GM21717 (cell line): ENCODE measurements at regions not wholly inside any gene's neighbourhood (a gene's known extent, or its start where the extent isn't known, plus 50 kb on each side); places are given as distances from the start of the nearest gene placed in this dataset.

Experiments
- ATAC-seq: cut with Tn5 transposase; IDR thresholded peaks from one replicate; pipeline ENCODE4 v1.9.1; 2021; ENCODE audit warnings: mild to moderate bottlenecking, moderate library complexity; ENCODE audit not compliant: unreplicated experiment

DNA sequence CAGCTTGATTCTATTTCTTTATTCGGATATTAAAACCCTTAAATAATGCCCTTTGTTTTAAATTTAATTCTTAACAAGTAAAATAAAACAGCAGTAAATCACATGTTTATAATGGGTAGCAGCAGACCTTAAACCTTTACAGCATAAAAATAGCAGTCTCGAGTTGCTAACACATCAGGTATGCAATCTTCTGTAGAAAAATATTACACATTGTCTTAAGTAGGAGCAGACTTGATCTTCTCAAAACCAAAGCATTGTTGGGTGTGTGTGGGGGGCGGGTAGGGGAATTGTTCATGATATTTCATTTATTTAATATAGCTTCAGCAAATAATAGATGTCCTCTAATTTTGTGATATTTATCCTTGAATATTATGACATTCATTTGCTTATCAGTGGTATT, 331.4 kb downstream of the PCDH7 start:
- ATAC-seq, result no peak

DNA sequence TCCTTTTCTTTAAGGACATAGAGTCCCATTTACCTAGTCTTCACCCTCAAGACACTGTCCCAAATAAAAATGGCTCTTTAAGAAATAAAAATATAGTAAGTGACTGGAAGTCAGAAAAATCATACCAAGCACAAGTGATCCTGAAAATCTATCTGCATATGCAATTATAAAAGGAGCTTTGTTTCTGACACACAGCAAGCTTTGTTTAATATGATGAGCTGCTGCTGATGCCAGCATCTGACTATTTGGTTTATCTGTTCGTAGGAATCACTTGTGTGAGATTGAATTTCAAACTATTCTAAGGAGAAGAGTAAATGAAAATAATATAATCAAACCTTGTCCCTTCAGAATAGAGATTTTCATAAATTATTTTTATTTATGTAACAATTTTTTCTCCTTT, 332.4 kb downstream of the PCDH7 start:
- no peak for ATAC-seq

GRCh38 chr4:31053451-31053850, 333.3 kb downstream of the PCDH7 start:
- no peak for ATAC-seq

- no peak for ATAC-seq
These were observed 334.1 kb downstream of the PCDH7 start for GRCh38 chr4:31054295-31054694.

DNA sequence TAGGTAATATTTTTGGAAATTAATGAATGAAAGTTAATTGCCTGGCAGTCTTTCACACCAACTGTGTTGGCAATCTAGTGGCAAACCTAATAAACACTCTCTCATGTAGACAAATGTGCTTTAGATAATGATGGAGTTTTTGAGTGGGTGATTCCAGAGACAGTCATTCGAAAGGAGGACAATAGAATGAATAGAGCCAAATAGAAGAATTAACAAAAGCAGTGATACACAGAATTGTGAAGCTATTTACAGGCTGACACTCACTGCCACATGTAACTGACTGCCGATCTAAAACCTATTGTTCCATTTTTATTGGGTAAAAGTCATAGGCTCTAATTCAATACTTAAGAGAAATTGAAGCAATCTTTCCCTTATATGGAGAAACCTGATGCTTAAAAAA, 338.5 kb downstream of the PCDH7 start:
- no peak for ATAC-seq

DNA sequence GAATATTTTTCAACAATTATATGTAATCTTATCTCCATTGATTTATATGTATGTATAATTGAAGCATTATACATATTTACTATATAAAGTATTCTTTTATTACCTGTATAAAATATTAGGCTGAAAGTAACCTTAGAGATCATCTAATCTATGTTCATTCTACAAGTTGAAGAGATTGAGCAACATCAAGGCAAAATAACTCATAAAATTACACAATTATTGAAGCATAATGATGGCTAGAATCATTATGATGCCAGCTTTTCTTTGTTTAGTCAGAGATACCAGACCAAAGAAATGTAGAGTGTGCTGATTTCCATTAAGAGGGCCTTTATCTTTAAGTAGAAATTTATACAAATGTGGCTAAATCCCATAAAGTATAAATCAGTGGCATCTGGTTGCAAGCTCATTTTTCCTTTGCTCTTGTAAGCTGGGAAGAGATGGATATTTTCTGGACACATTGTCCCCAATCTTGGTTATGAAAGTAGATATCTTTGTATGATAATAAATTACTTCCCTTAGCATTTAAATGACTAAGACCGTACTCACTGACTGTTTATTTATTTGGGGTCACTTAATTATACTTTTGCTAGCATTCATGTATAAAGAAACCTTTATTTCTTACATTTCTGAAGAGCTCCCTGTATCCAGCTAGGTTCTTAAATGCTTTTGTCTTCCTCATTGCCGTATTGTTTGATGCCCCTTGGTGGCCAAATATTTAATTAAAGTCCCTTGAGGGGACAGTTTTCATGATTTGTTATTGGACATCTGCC, 339.8 kb downstream of the PCDH7 start:
- no peak for ATAC-seq

DNA sequence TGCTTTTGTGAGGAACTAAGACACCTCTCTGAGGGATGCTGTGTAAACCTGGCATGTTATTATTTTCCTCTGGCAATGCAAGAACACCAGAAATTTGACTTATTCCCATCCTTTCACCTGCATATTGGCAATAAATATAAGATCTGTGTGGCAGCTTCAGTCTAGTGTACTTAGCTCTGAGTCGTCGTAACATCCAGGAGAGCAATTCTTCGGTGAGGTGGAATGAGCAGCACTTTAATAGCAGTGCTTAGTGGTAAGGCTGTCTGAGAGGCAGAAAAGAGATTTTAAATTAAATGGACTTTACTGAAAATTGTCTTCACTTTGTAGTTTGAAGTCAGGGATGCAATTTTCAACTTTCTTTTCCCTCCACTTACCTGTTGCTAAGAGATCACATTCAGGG, 344.9 kb downstream of the PCDH7 start:
- ATAC-seq, result no peak

GRCh38 chr4:31068257-31069075, 348.3 kb downstream of the PCDH7 start:
- ATAC-seq, result no peak

DNA sequence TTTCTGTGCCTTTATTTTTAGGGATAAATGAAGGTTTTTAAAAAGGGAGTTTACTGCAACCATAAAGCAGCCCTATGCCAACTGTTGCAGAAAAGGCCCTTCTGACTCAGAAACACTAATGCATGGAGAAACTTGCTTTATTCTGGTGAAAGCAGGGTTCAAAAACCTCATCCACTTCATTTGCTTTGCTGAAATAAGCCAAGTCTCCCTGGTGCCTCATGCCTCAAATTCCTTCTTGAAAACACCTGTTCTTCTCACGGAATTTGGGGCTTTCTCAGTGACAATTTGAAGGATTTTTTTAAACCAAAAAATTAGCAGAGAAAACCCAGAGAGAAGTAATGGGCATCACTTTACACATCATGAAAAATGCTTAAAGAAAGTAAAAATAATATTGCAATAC, 349.0 kb downstream of the PCDH7 start:
- no peak for ATAC-seq

- ATAC-seq, result no peak
These were observed 351.6 kb downstream of the PCDH7 start for GRCh38 chr4:31071508-31072486.

DNA sequence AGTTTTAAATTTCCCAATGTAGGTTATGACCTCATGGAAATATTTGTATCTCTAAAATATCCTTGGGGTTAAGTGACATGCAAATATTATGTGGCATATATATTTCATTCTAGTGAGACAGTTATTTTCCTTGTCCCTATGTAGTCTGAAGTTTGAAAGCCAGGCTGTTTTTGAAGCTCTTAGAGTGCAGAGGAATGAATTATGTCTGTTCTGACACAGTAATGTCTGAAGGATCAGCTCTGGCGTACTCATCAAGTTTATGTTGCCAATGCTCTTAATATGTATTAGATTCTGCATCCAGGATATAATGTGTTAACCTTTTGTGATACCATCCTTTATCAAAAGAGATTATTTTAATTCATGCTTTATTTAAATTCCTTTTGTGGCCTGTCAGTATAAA, 355.8 kb downstream of the PCDH7 start:
- no peak for ATAC-seq

GRCh38 chr4:31078661-31079060, 358.5 kb downstream of the PCDH7 start:
- ATAC-seq, result no peak

- ATAC-seq, result no peak
These were observed 360.7 kb downstream of the PCDH7 start for GRCh38 chr4:31080887-31081286.

GRCh38 chr4:31081366-31081765, 361.2 kb downstream of the PCDH7 start:
- ATAC-seq, result no peak

- no peak for ATAC-seq
These were observed 363.3 kb downstream of the PCDH7 start for GRCh38 chr4:31083456-31083855.

DNA sequence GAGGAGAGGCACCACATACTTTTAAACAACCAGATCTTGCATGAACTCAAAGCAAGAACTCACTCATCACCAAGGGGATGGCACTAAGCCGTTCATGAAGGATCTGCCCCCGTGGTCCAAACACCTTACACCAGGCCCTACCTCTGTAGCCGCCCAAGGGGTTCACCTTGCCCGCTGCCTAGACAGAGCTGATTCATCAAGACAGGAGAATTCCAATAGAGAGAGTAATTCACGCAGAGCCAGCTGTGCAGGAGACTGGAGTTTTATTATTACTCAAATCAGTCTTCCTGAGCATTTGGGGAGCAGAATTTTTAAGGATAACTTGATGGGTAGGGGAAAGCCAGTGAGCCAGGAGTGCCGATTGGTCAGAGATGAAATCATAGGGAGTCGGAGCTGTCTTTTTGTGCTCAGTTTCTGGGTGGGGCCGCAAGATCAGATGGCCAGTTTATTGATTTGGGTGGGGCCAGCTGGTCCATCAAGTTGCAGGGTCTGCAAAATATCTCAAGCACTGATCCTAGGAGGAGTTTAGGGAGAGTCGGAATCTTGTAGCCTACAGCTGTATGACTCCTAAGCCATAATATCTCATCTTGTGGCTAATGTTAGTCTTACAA, 364.7 kb downstream of the PCDH7 start:
- ATAC-seq, result no peak

DNA sequence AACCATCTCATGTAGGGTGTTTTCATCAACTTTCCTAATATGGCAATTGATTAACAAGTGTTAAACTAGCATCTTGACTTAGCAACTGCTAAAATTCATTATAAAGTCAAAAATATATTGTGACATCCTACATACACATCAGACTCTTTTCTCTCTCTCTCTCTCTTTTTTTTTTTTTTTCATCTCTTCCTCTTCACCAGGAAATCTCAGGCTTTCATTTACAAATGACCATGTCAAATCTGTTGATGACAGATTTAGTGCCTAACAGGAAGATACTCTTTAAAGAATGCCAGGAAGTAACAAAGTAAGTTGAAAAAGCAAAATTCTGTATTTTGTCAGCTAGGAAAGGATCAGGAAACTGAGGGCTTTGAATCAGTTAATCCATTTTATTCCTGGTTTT, 365.5 kb downstream of the PCDH7 start:
- no peak for ATAC-seq

DNA sequence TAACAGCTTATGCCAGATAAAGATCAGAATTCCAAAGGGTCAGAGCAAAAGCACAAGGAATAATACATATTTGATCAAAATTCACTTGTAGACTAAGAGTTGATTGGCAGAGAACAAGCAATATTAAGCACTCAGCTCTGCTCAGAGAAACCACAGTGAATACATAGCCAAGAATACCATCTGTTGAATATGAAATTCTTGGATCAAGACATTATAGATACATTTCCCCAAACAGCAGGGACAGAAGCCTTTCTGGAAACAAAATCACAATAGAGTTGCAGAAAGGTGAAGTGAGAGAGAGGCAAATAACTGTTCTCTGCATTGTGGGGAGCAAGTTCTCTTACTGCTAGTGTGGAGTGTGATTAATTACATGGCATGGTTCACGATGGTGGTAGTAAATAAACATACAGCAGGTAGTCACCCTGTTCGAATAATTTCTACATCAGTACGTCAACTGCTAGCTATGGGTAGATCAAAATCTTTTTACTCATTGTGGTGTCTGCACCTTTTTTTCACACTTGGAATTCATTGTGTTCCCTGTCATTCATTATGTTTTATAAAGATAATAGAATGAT, 366.7 kb downstream of the PCDH7 start:
- no peak for ATAC-seq

- ATAC-seq, result no peak
These were observed 368.5 kb downstream of the PCDH7 start for GRCh38 chr4:31088600-31089230.

- no peak for ATAC-seq
These were observed 369.6 kb downstream of the PCDH7 start for GRCh38 chr4:31089815-31090214.
